PC-3 (cell line): ENCODE measurements at regions not wholly inside any gene's neighbourhood (a gene's known extent, or its start where the extent isn't known, plus 50 kb on each side); places are given as distances from the start of the nearest gene placed in this dataset.

Experiments used
- ATAC-seq: fragments of 200-7000 bp; cut with Tn5 transposase; 2 replicates; pipeline ENCODE4 v1.9.1; 2020; ENCODE audit warnings: mild to moderate bottlenecking, moderate library complexity
- BruUV-seq: library from RNA; stranded (reverse); fragments of 400-500 nt; replicated peaks from 2 replicates; lab custom pipeline; 2021; lab: Mats Ljungman, UMichigan
- CTCF ChIA-PET: fragments of 300-600 bp; sonication (Branson Sonifier 250); formaldehyde crosslinking; loops from one replicate; lab custom pipeline; 2022; ENCODE audit warnings: antibody characterized with exemption; lab: Charles Lee
- POLR2A ChIA-PET: fragments of 300-600 bp; sonication (Branson Sonifier 250); formaldehyde crosslinking; loops from one replicate; lab custom pipeline; 2022; ENCODE audit warnings: antibody characterized with exemption; ENCODE audit not compliant: unreplicated experiment; lab: Charles Lee
- DNase-seq: peaks from one replicate; pipeline ENCODE4 v3.0.0-alpha.2; 2015
- H2AFZ ChIP-seq: fragments of 300-600 bp; sonication (generic); 2 replicates; pipeline ENCODE4 v1.6.0; 2016; ENCODE audit warnings: antibody characterized with exemption, low read length
- H3F3A ChIP-seq: fragments of 300-600 bp; sonication (generic); one replicate; pipeline ENCODE4 v1.6.0; 2017; ENCODE audit warnings: antibody characterized with exemption, low read length, control low read depth, mild to moderate bottlenecking; ENCODE audit not compliant: unreplicated experiment
- H3K27ac ChIP-seq: fragments of 300-600 bp; sonication (generic); 2 replicates; pipeline ENCODE4 v1.5.1; 2016; ENCODE audit warnings: mild to moderate bottlenecking, low read length
- H3K27me3 ChIP-seq: fragments of 300-600 bp; sonication (generic); 2 replicates; pipeline ENCODE4 v1.6.1; 2016; ENCODE audit warnings: low read length, mixed read lengths
- H3K36me3 ChIP-seq: fragments of 300-600 bp; sonication (generic); 2 replicates; pipeline ENCODE4 v1.6.1; 2016; ENCODE audit warnings: low read depth, mixed run types, low read length, mixed read lengths
- H3K4me1 ChIP-seq: fragments of 300-600 bp; sonication (generic); 2 replicates; pipeline ENCODE4 v1.5.1; 2016; ENCODE audit warnings: low read length; ENCODE audit not compliant: insufficient read depth
- H3K4me2 ChIP-seq: fragments of 300-600 bp; sonication (generic); 2 replicates; pipeline ENCODE4 v1.6.0; 2016; ENCODE audit warnings: low read length
- H3K4me3 ChIP-seq: fragments of 300-600 bp; sonication (generic); 2 replicates; pipeline ENCODE4 v1.5.1; 2016; ENCODE audit warnings: mild to moderate bottlenecking, low read length, mixed read lengths
- H3K79me2 ChIP-seq: fragments of 300-600 bp; sonication (generic); 2 replicates; pipeline ENCODE4 v1.6.1; 2017; ENCODE audit warnings: low read length, mixed read lengths
- H3K9ac ChIP-seq: fragments of 300-600 bp; sonication (generic); 2 replicates; pipeline ENCODE4 v1.6.0; 2016; ENCODE audit warnings: mild to moderate bottlenecking, low read length
- H3K9me2 ChIP-seq: fragments of 300-600 bp; sonication (generic); replicated peaks from 2 replicates; pipeline ENCODE4 v1.6.1; 2016; ENCODE audit warnings: mixed run types, low read length, mixed read lengths
- H3K9me3 ChIP-seq: fragments of 300-600 bp; sonication (generic); 2 replicates; pipeline ENCODE4 v1.6.1; 2016; ENCODE audit warnings: low read length, mixed read lengths
- H4K20me1 ChIP-seq: fragments of 300-600 bp; sonication (generic); 2 replicates; pipeline ENCODE4 v1.6.1; 2016; ENCODE audit warnings: low read length, mixed read lengths
- EZH2 ChIP-seq: fragments of 300-600 bp; sonication (generic); IDR thresholded peaks from one replicate; pipeline ENCODE4 v1.6.1; 2017; ENCODE audit warnings: antibody characterized with exemption, mild to moderate bottlenecking, low read length; ENCODE audit not compliant: unreplicated experiment
- EZH2phosphoT487 ChIP-seq: fragments of 300-600 bp; sonication (generic); IDR thresholded peaks from 2 replicates; pipeline ENCODE4 v1.6.1; 2018; ENCODE audit warnings: mild to moderate bottlenecking, antibody characterized with exemption, low read length, borderline replicate concordance
- intact Hi-C: fragments of 100-400 bp; cut with micrococcal nuclease; formaldehyde crosslinking; loops from 2 replicates; pipeline ENCODE4 v1.9.0; 2023
- TF ChIP-seq, protein P1 (sequence below): fragments of 300-600 bp; sonication (generic); conservative IDR thresholded peaks from 2 replicates; pipeline ENCODE4 v1.5.1; 2017; ENCODE audit warnings: antibody characterized with exemption, low read depth, mild to moderate bottlenecking, low read length

DNA sequence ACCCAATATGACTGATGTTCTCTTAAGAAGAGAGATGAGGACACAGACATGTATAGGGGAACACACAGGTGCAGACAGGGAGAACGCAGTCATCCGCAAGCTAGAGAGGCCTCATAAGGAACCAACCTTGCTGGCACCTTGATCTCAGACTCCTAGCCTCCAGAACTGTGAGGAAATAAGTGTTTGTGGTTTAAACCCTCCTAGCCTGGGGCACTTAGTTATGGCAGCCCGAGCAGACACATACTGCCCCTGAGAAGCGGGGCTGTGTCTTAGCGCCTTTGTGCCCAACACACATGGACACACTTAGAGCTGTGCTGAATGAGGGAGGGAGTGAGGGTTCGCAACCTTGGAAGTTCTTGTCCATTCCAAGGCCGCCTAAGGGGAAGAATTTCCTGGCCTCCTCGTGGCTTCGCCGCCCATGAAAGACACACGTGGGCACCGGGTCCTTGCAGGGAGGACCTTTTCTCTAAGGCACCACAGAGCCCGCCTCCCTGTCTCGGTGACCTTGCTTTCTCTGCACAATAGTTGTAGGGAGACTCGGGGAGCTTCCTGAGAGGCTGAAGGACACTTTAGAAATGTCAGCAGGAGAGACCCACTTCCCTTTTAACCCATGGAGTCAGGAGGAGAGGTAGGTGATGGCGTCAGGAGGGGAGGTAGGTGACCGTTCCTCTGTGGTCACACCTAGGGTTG, 224.5 kb upstream of the HDAC4 start:
- Histone ChIP-seq H3K4me3 (no peak overlapping the region), H4K20me1 (no peaks in the 10 kb centered on the region), H3F3A (no peaks in the 10 kb centered on the region), H3K36me3 (no peaks in the 10 kb centered on the region), H3K9me3 (no peaks in the 10 kb centered on the region), H3K27me3 (peaks cover 39% of the 10 kb centered on the region), H3K4me1 (no peaks in the 10 kb centered on the region), H2AFZ (no peak overlapping the region), H3K9ac (no peak overlapping the region), H3K4me2 (no peak overlapping the region), H3K9me2 (no peaks in the 10 kb centered on the region), H3K27ac (no peak overlapping the region), H3K79me2 (no peaks in the 10 kb centered on the region)
- POLR2A ChIA-PET, result no interaction called here
- CTCF ChIA-PET, result no interaction called here
- ATAC-seq, result no peak
- intact Hi-C loops, result no loop called here
- DNase-seq, result no peak
- no TSS peak for BruUV-seq
- TF ChIP-seq EZH2, result no peak
- no peak for TF ChIP-seq EZH2phosphoT487

GRCh38 chr2:239621611-239622010, 220.8 kb upstream of the HDAC4 start:
- Histone ChIP-seq H3K4me1 (no peaks in the 10 kb centered on the region), H3K27me3 (peaks cover 27% of the 10 kb centered on the region), H3K9me2 (no peaks in the 10 kb centered on the region), H3K4me3 (no peak overlapping the region), H3K27ac (no peak overlapping the region), H3F3A (no peaks in the 10 kb centered on the region), H3K9me3 (no peaks in the 10 kb centered on the region), H3K36me3 (no peaks in the 10 kb centered on the region), H2AFZ (no peak overlapping the region), H4K20me1 (no peaks in the 10 kb centered on the region), H3K4me2 (no peak overlapping the region), H3K9ac (no peak overlapping the region), H3K79me2 (no peaks in the 10 kb centered on the region)
- POLR2A ChIA-PET, result no interaction called here
- CTCF ChIA-PET, result no interaction called here
- no TSS peak for BruUV-seq
- no peak for DNase-seq
- intact Hi-C loops, result no loop called here
- TF ChIP-seq EZH2phosphoT487 (no peak), EZH2 (no peak)
- TF ChIP-seq, protein P1, sequence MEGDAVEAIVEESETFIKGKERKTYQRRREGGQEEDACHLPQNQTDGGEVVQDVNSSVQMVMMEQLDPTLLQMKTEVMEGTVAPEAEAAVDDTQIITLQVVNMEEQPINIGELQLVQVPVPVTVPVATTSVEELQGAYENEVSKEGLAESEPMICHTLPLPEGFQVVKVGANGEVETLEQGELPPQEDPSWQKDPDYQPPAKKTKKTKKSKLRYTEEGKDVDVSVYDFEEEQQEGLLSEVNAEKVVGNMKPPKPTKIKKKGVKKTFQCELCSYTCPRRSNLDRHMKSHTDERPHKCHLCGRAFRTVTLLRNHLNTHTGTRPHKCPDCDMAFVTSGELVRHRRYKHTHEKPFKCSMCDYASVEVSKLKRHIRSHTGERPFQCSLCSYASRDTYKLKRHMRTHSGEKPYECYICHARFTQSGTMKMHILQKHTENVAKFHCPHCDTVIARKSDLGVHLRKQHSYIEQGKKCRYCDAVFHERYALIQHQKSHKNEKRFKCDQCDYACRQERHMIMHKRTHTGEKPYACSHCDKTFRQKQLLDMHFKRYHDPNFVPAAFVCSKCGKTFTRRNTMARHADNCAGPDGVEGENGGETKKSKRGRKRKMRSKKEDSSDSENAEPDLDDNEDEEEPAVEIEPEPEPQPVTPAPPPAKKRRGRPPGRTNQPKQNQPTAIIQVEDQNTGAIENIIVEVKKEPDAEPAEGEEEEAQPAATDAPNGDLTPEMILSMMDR, result no peak
- no peak for ATAC-seq

GRCh38 chr2:239619369-239619768, 218.5 kb upstream of the HDAC4 start:
- DNase-seq (no peak), ATAC-seq (no peak)
- no peak overlapping the region for H2AFZ ChIP-seq
- no peaks in the 10 kb centered on the region for H3K9me3 ChIP-seq
- no TSS peak for BruUV-seq
- no peak overlapping the region for H3K4me3 ChIP-seq
- ChIA-PET POLR2A (no interaction called here), CTCF (no interaction called here)
- H4K20me1 ChIP-seq, result no peaks in the 10 kb centered on the region
- H3K4me1 ChIP-seq, result no peaks in the 10 kb centered on the region
- TF ChIP-seq EZH2, result no peak
- TF ChIP-seq, protein P1, result no peak
- no peak for TF ChIP-seq EZH2phosphoT487
- intact Hi-C loops, result no loop called here
- H3K79me2 ChIP-seq, result no peaks in the 10 kb centered on the region
- no peak overlapping the region for H3K27ac ChIP-seq
- H3K4me2 ChIP-seq, result no peak overlapping the region
- no peaks in the 10 kb centered on the region for H3K36me3 ChIP-seq
- peaks cover 24% of the 10 kb centered on the region for H3K27me3 ChIP-seq
- no peak overlapping the region for H3K9ac ChIP-seq
- H3F3A ChIP-seq, result no peaks in the 10 kb centered on the region
- no peaks in the 10 kb centered on the region for H3K9me2 ChIP-seq
